HK-2 (cell line): ENCODE measurements at regions not wholly inside any gene's neighbourhood (a gene's known extent, or its start where the extent isn't known, plus 50 kb on each side); places are given as distances from the start of the nearest gene placed in this dataset.
"Not testable (repeated sequence)": the region's sequence is repeated elsewhere in the genome, so short reads cannot be mapped to it uniquely, and the experiment has no call there.

Experiments used
- DNase-seq: peaks from one replicate; pipeline ENCODE4 v3.0.0-alpha.2; 2018; ENCODE audit not compliant: unreplicated experiment

DNA sequence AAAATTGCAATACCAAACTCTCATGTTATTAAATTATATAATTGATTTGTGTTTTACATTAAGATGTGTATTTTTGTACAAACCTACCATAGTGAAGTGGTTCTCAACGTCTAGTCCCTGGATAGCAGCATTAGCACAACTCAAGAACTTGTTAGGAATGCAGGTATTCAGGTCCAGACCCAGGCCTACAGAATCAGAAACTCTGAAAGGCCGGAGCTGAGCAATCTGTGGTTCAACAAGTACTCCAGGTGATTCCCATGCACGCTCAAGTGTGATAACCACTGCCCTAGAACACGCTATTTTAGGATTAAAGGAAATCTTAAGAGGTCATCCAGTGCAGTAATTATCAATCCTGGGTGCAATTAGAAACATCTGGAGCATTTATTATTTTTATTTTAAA, 456.3 kb downstream of the IRS2 start:
- no peak for DNase-seq

DNA sequence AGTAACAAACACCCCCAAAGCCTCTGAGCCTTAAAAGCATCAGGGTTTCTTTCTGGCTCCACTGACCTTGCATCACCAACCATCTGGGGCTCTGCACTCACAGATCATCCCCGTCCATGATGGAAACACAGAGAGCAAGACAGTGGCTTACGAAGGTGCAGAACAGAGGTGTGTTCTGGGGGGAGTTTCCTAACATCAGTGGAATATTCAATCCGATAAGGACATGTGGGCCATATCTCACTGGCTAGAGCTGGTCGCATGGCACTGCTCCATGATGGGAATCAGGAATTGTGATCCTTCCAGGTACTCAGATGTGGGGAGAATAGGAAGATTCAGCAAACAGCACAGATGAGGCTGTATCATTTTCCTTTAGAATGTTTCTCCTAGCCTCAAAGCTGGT, 457.2 kb downstream of the IRS2 start:
- no peak for DNase-seq

DNA sequence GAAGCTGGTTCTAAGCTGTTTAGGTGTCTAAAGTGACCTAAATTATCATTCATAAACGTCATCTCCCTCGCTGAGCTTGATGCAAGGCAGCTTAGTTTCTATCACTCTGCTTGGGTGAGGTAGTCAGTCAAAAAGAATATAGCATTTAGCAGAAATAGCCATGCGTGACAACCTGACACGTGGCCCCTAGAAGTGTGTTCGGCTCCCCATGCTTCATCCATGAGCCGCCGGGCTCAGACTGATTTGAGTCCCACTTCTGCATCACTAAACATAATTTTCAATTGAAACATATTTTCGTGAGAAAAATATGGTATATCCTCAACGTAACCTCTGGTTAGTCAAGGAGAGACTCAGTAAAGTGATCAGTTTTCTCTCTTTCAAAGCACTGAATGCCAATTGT, 459.8 kb downstream of the IRS2 start:
- DNase-seq, result no peak

DNA sequence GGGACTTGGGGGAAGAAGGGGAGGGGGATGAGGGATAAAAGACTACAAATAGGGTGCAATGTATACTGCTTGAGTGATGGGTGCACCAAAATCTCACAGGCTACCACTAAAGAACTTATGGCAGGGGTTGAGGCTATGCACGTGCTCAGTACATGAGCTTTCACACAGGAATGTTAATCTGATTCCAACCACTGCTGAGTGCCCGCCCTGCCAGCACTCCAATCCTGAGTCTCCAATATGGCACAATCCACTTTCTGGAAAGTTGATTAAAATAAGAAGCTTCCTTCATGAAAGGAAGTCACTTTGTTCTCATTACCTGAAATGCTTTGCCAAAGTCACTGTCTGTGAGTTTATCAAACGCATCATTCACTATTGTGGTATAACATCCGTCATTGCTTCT, 463.0 kb downstream of the IRS2 start:
- no peak for DNase-seq

DNA sequence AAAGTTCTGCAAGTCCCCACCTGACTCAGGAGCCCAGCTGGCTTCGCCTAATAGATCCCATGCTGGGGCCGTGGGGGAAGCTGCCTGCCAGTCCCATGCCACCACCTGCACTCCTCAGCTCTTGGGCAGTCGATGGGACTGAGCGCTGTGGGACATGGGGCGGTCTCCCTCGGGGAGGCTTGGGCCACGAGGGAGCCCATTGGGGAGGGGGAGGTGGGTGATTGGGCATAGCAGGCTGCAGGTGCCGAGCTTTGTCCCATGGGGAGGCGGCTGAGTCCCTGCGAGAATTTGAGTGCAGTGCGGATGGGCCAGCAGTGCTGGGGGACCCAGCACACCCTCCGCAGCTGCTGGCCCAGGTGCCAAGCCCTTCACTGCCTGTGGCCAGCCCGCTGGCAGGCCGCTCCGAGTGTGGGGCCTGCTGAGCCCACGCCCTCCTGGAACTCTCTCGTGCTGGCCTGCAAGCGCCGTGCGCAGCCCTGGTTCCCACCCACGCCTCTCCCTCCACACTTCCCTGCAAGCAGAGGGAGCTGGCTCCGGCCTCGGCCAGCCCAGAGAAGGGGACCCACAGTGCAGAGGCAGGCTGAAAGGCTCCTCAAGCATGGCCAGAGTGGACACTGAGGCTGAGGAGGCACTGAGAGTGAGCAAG, 467.3 kb downstream of the IRS2 start:
- DNase-seq, result no peak

DNA sequence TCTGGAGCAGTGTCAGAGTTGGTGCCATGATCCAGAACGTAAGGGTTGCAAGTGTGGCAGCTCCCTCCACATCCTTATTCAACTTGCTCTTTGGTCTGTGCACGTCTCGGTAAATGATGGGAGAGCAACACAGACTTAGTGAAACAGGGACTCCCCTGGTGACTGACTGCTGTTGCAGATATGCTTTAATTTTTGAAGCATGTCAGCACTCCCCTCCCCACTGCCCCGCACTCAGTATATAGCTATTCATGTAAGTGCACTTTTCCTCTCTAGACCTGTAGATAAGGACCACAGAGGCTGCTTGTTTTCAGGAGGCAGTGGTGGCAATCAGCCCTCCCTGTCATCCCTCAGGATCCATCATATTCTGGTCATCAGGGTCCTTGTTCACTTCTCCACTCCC, 470.9 kb downstream of the IRS2 start:
- DNase-seq, result no peak

DNA sequence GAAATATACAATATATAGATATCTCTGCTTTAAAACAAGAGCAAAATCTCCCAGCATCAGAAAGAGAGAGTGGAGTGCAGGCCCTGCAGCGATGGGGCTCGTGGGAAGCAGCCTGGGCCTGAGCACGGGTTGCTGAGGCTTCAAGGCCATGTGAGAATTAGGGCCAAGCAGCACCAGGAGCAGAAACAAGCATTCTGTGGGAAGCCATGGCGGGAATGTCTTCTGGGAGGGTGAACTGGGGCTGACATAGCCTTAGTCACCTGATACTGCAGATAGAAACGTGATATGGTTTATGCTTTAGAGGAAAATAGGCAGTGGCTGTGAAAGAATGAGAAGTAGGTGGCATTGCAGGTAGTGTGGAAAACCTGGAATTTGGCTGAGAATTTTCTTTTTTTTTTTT, 472.3 kb downstream of the IRS2 start:
- no peak for DNase-seq

DNA sequence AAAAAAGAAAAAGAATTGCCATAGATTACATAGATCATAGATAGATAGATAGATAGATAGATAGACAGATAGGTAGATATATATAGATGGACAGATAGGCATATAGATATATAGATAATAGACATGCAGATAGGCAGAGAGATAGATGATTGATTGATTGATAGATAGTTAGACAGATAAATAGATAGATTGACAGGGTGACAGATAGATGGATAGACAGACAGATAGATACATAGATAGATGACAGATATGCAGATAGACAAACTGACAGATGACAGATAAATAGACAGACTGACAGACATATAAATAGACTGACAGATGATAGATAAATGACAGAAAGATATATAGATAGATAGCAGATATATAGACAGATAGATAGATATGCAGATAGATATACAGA, 474.0 kb downstream of the IRS2 start:
- DNase-seq, result no peak

DNA sequence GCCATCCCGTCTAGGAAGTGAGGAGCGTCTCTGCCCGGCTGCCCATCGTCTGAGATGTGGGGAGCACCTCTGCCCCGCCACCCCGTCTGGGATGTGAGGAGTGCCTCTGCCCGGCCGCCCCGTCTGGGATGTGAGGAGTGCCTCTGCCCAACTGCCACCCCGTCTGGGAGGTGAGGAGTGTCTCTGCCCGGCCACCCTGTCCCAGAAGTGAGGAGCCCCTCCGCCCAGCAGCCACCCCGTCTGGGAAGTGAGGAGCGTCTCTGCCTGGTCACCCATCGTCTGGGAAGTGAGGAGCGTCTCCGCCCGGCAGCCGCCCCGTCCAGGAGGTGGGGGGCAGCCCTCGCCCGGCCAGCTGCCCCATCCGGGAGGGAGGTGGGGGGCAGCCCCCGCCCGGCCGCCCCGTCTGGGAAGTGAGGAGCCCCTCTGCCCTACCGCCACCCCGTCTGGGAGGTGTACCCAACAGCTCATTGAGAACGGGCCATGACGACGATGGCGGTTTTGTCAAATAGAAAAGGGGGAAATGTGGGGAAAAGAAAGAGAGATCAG, 474.9 kb downstream of the IRS2 start:
- DNase-seq, result not testable (repeated sequence)

DNA sequence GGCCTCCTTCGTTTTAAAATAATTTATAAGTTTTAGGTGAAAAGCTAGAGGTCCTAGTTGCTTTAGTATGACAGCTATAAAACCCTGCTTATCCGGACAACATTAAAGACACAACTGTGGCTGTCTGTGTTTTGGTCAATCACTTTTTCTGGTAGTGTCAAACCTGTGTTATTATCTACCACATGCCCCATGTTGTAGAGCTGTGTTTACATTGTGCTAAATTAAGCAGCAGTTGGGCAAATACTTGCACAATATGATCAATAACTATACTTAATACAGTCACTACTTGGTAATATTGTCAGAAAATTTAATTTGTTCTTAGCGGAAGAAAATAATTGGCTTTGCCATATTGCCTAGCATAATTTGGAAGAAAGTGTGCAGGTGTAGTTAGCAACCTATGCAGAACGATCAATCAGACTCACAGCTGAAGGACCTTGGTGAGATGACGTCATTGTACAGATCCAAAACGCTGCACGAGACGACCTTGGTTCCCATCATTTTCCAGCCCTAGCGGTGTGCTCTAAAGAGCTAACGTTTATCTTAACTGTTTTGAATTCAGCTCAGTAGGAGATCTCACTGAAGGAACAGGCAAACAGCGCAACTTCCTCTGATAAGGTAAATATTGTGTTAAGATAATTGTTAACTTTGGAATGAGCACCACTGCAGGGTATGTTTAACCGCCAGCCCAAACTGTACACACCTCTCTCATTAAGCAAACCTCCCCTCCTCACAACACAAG, 476.6 kb downstream of the IRS2 start:
- DNase-seq, result no peak

DNA sequence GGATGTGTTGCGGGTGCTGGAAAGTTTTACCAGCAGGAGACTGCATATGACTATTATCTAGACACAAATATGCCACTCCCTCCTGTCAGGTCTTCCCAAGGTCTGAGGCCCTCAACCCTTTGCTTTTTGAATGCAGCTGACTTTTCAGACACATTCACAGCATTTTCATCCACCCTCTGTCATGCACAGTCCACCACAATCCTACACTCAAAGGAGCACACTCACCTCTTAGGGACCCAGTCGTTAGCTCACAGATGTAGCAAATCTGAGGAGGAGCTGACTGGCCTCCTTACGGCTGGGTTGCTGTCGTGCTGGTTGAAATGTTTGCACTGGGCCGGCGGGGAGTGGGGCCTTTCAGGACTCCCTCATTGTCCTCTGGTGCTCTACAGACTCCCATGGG, 479.4 kb downstream of the IRS2 start:
- no peak for DNase-seq

DNA sequence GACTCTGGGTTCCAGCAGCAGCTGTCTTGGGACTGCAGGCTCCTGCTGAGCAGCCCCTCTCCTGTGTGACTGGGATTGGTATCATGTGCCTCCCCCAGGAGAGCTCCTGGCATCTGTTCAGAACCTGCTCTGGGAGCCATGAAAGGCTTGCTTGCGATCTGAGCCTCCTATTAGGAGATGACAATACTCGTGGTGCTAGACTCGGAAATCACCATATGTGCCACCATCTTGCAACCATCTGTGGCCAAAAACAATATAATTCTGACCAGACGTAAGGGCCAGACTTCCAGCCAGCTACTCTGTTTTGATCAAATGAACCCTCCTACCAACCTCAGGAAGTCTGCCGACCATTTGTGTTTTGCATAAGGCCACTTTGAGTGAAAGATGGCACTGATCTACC, 484.7 kb downstream of the IRS2 start:
- DNase-seq, result no peak

DNA sequence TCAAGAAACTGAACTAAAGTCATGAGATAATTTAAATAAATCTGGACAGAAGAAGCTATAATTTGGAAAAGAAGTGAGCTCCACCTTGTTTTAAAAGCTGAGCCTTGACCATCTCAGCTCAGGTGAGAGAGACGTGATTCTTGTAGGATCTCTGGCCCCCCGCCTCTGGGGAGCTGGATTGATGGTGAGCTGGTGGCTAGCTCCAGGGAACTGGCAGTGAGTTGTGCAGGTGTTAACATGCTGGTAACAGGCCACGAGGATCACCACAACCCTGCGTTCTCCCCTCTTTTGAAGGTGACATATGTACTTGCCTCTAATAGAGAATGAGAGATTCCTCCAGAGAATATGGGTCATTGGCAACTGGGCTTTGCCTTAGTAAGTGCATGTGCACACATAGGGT, 485.1 kb downstream of the IRS2 start:
- DNase-seq, result no peak

DNA sequence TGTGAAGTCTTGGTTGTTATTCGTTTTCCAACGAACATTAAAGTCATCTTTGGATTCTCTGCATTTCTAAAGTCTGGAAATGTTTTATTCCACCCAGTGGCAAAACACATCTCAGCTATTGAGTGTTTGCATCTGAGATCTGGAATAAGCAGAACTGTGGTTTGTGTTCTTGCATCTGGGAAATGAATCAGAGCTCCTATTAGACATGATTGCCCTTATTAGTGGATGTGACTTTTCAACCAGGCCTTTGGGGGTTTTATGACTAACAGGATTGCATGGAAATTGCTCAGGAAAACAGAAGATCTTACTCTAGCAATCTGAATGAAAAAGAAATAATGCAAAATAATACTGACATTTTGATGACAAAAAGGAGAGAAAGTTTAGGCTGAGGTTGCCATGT, 488.8 kb downstream of the IRS2 start:
- no peak for DNase-seq

DNA sequence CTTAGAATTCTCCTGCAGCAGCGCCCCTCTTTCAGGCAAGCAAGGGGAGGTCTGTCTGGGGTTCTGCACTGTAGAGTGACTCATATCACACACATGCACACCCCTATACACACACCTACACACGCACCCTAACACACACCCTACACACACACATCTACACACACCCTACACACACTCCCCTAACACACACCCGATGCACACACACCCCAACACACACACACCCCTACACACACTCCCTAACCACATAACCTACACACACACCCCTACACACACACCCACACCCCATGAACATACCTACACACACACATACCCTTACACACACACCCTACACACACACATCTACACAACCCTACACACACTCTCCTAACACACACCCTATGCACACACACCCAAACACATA, 493.2 kb downstream of the IRS2 start:
- no peak for DNase-seq

DNA sequence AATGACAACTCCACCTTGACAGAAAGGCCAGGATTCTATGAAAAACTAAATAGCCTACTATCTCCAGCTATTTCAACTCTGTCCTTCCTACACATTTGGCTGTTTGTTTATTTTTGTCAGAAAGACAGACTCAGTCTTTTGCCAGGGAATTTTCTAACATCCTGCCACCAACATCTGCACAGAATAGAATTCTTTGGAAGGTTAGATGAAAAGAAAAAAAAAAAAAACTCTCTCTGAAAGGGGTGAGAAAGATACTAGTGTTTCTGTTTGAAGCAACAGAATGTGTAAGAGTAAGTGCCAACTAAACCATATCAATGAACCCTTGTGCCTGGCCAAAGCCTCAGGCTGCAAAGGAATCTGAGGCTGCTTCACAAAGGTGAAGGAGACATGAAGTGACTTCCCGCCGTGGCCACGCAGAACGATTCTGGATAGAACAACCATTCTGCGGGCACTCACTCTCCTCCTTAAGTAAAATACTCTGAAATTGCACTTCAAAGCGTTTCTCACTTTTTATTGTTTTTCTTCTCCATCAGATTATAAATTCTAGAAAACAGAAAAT, 498.2 kb downstream of the IRS2 start:
- DNase-seq, result no peak

DNA sequence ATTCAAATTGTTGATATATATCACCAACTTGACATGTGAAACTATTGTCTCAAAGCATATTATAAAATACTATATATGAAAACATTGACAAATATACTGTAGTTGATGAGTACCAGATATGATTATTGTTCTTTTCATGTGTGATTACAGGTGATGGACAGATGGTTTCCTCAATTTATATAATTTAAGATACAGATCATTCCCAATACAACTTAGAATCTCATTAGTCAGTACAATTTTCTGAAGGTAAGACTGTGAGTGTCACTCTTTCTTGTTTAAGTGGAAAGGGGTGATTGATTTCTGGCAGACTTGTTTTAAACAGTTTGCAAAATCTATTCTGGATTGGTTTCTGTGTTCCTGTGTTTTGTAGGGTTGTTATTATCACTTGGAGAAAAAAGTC, 498.8 kb downstream of the IRS2 start:
- DNase-seq, result no peak

DNA sequence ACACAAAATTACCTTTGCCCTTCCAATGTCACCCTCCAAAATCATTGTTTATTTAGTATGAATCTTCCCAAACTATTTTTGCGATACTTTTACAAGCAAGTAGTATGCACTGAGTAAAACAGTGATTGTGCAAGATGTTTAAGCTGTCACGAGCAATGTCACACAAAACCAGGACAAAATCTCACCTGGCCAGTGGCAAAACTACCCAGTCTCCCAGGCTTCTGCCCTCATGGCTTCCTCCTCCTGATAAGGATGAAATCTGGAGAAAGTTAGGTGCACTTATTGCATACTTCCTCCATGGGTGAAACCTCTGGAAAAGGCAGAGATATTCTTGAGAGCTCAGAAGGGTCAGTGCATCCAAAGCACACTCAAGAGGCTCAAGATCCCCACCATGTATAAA, 500.8 kb downstream of the IRS2 start:
- DNase-seq, result no peak

DNA sequence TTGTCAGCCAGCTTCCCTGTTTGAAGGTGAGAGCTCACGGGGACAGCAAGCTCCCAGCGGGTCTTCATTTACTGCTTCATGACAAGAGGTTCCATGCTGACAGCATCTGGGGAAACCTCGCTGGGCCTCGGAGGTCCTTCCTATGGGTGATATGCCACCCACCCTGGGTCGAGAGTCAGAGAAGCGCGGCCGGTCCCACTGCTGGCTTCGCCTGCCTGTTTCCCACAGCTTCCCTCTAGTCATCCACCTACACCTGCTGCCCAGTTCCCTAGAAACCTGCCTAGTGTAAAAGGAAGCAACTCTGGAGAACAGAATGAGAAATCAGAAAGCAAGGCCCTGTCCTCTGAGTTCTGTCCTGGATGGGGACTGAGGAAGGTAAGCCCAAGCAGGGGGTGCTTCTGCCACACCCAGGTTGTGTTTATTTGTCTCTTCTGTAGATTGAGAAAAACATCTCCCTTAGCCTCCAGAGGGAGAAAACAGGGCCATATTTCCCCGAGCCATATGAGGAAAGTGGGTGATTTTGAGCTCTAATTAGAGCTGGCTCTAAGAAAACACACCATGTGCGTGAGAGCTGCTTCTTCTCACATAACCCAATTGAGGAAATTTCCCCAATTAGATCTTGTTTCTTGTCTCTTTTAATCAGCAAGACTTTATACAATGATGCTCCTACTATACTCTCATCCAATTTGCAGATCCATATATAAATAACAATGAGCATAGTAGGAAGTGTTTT, 504.3 kb downstream of the IRS2 start:
- no peak for DNase-seq

DNA sequence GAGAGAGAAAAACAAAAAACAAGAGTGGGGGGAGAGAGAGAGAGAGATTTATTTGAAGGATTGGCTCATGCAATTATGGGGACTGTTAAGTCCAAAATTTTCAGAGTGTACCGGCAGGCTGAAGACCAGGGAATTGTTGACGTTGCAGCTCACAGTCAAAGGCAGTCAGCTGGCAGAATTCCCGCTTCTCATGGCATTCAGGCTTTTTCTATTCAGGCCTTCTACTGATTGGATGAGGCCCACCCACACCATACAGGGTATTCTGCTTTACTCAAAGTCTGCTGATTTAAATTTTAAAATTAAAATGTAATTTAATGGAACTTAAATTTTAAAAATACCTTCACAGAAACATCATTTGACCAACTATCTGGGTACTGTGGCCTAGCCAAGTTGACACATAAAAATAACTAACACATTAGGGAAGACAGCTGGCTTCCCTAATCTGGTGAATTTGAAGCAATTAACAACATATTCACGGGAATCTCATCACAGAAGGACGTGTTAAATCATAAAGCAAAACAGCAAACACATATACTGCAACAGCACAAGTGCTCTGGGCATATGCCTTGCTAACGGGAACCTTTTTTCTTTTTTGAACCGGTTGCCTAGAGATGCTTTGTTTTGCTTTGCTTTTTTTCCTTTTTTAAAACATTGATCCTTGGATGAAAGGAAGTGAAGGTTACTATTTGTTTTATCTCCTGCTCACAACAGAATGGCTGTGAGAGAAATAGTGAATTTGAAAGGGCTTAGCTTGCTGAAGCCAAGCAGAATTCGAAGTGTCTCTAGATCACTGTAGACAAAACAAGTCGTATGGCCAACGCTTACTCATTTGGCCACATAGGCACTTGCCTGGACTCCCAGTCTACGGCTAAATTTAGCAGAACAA, 505.1 kb downstream of the IRS2 start:
- no peak for DNase-seq

DNA sequence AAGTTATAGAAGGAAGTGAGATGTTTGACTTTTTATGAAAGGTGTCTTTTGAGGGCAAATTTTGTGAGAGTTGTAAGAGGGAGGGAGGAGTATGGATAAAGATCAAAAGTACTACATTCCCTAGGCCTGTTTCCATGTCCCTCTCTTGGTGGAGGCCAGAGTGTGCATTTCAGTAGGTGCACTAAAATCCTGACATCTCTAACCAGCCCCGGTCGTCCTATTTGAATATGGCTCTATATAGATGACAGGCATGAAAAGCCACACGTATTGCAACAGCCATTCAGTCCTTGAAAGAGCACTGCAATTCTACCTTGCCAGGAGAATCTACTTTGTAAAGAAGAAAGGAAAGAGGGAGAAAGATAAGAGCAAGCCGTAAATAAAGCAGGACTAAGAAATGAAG, 510.1 kb downstream of the IRS2 start:
- DNase-seq, result no peak

DNA sequence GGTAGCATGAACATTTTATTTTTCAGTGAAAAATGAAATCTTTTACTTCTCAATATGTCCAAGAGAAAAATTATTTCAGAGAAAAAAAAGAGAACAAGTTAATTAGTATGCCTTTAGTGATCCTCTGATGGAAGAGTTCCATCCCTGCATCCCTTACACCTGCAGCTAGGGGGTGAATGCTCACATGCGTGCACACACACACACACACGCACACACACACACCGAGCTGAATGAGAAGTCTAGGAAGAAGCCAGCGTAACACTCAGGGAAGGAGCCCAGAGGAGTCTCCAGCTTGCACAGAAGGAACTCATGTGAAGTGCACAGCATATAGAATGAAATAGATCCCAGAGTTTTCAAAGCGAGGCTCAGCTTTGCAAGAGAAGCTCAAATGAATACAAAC, 510.5 kb downstream of the IRS2 start:
- no peak for DNase-seq
